OCI-LY7 (cell line): ENCODE measurements at regions not wholly inside any gene's neighbourhood (a gene's known extent, or its start where the extent isn't known, plus 50 kb on each side); places are given as distances from the start of the nearest gene placed in this dataset.

Experiments
- EZH2phosphoT487 ChIP-seq: fragments of 200-600 bp; sonication (generic); IDR thresholded peaks from 2 replicates; pipeline ENCODE4 v1.6.1; 2018; ENCODE audit warnings: low read depth, borderline replicate concordance, mild to moderate bottlenecking, mixed run types, antibody characterized with exemption, low read length, moderate library complexity, mixed read lengths
- TF ChIP-seq, protein P1 (sequence below): fragments of 200-600 bp; sonication (generic); conservative IDR thresholded peaks from 2 replicates; pipeline ENCODE4 v1.5.1; 2014; ENCODE audit warnings: mild to moderate bottlenecking, antibody characterized with exemption, low read length, moderate library complexity, mixed read lengths

- TF ChIP-seq, protein P1, sequence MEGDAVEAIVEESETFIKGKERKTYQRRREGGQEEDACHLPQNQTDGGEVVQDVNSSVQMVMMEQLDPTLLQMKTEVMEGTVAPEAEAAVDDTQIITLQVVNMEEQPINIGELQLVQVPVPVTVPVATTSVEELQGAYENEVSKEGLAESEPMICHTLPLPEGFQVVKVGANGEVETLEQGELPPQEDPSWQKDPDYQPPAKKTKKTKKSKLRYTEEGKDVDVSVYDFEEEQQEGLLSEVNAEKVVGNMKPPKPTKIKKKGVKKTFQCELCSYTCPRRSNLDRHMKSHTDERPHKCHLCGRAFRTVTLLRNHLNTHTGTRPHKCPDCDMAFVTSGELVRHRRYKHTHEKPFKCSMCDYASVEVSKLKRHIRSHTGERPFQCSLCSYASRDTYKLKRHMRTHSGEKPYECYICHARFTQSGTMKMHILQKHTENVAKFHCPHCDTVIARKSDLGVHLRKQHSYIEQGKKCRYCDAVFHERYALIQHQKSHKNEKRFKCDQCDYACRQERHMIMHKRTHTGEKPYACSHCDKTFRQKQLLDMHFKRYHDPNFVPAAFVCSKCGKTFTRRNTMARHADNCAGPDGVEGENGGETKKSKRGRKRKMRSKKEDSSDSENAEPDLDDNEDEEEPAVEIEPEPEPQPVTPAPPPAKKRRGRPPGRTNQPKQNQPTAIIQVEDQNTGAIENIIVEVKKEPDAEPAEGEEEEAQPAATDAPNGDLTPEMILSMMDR: no peak
- no peak for TF ChIP-seq EZH2phosphoT487
Observed at GRCh38 chr2:23289671-23290070, 95.3 kb upstream of the KLHL29 start.
